Uterus (tissue), 3 donors: ENCODE measurements at regions not wholly inside any gene's neighbourhood (a gene's known extent, or its start where the extent isn't known, plus 50 kb on each side); places are given as distances from the start of the nearest gene placed in this dataset.

Source experiments
- DNase-seq, 2 donors: peaks; one replicate each; pipeline ENCODE4 v3.0.0-alpha.2; 2019 to 2020
- H3K27ac ChIP-seq, 2 donors: fragments of 200-600 bp; sonication (generic); 1 replicate in 1 of 2; 2 replicates in 1 of 2; pipeline ENCODE4 v1.5.1; 2016 to 2018
- H3K27me3 ChIP-seq, 2 donors: fragments of 200-600 bp; sonication (generic); one replicate each; pipeline ENCODE4 v1.5.1; 2018 to 2019; ENCODE audit warnings: control low read depth in 1 of 2
- H3K36me3 ChIP-seq, 2 donors: fragments of 200-600 bp; sonication (generic); one replicate each; pipeline ENCODE4 v1.5.1; 2019; ENCODE audit warnings: control low read depth in 1 of 2
- H3K4me1 ChIP-seq, 2 donors: fragments of 200-600 bp; sonication (generic); one replicate each; pipeline ENCODE4 v1.5.1; 2018 to 2019; ENCODE audit warnings: control low read depth in 1 of 2
- H3K4me3 ChIP-seq, 2 donors: fragments of 200-600 bp; sonication (generic); 1 replicate in 1 of 2; 2 replicates in 1 of 2; pipeline ENCODE4 v1.5.1; 2018 to 2019; ENCODE audit warnings: mild to moderate bottlenecking in 1 of 2
- H3K9me3 ChIP-seq, 2 donors: fragments of 200-600 bp; sonication (generic); one replicate each; pipeline ENCODE4 v1.5.1; 2019; ENCODE audit warnings: control low read depth in 1 of 2
- POLR2A ChIP-seq, 2 donors: fragments of 450-650 bp; IDR thresholded peaks; one replicate each; pipeline ENCODE4 v1.6.1; 2016; ENCODE audit warnings: antibody characterized with exemption in 2 of 2, mild to moderate bottlenecking in 1 of 2, moderate library complexity in 1 of 2
- intact Hi-C: fragments of 100-400 bp; cut with DNase I; formaldehyde crosslinking; loops from one replicate; pipeline ENCODE4 v1.15.1; 2023; ENCODE audit warnings: low total_unique reads
- TF ChIP-seq, protein P1 (sequence below), 4 experiments: fragments of 200-600 bp in 2 of 4; fragments of 450-650 bp in 2 of 4; sonication (generic) in 2 of 4; IDR thresholded peaks; one replicate each; pipeline ENCODE4 v1.5.1; 2016 to 2019; ENCODE audit warnings: antibody characterized with exemption in 4 of 4, mild to moderate bottlenecking in 2 of 4, moderate library complexity in 1 of 4
- donor health status: DM: yes; HTN: yes; CAD: no.

DNA sequence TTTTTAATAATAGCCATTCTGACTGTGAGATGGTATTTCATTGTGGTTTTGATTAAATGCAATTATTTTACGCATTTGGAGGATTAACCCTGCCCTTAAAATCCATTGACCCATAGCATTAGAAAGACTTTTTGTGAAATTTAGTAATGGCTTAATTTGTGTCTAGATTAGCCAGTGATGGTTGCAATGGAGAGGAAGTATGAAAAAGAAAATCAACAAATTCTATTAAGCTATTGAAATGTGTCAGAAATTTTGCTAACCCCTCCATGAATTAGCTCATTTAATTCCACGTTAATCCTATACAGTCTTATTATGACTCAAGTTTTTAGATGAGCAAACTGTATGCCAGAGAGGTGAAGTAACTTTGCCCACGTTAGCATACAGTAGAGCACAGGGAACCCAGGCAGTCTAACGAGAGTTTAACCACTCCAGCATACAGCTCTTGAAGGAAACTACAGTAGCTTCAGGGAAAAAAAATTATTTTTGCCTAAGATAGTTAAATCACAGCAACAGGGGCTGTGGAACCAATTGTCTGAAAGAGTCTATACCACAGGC, 158.2 kb upstream of the PPP2R2B start:
- no peaks in the 10 kb centered on the region for H3K36me3 ChIP-seq
- no peak overlapping the region for H3K27ac ChIP-seq
- H3K4me3 ChIP-seq, result no peak overlapping the region
- DNase-seq, result no peak
- no peaks in the 10 kb centered on the region for H3K9me3 ChIP-seq
- no peaks in the 10 kb centered on the region for H3K27me3 ChIP-seq
- no peak for TF ChIP-seq POLR2A (IDR thresholded peaks at IDR 0.05)
- TF ChIP-seq, protein P1, sequence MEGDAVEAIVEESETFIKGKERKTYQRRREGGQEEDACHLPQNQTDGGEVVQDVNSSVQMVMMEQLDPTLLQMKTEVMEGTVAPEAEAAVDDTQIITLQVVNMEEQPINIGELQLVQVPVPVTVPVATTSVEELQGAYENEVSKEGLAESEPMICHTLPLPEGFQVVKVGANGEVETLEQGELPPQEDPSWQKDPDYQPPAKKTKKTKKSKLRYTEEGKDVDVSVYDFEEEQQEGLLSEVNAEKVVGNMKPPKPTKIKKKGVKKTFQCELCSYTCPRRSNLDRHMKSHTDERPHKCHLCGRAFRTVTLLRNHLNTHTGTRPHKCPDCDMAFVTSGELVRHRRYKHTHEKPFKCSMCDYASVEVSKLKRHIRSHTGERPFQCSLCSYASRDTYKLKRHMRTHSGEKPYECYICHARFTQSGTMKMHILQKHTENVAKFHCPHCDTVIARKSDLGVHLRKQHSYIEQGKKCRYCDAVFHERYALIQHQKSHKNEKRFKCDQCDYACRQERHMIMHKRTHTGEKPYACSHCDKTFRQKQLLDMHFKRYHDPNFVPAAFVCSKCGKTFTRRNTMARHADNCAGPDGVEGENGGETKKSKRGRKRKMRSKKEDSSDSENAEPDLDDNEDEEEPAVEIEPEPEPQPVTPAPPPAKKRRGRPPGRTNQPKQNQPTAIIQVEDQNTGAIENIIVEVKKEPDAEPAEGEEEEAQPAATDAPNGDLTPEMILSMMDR (IDR thresholded peaks at IDR 0.05), result no peak
- no peaks in the 10 kb centered on the region for H3K4me1 ChIP-seq
- intact Hi-C loops, result no loop called here

DNA sequence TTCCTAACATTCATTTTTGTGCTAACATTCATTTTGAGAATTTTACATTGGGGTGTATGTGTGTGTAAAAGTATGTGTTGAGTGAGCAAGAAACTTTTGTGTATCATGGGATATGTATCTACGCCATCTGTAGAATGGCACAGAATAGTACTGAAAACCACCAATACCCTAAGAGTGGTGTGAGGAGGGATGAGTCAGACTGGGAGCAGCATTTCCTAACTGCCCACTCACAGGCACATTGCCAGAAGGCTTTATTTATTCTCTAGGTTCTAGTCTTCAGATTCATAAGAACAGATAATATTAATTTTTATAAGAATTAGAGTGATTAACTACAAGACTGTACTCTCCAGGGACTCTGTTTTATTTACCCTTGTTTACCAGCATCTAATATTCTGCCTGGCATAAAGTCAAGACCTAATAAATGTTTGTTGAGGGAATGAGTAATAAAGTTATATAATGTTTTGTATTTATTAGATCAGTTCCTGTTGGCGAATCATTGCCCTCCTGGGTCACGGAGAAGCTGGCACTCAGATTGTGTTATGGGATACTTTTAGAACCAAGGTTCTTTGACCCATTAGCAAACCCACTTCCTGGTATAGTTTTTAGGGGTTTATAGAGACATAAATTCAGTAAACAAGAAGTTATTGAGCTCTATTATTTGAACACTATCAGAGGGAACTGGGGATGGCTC, 159.1 kb upstream of the PPP2R2B start:
- Histone ChIP-seq H3K4me3 (no peak overlapping the region), H3K27ac (no peak overlapping the region), H3K27me3 (no peaks in the 10 kb centered on the region), H3K4me1 (no peaks in the 10 kb centered on the region), H3K9me3 (no peaks in the 10 kb centered on the region), H3K36me3 (no peaks in the 10 kb centered on the region)
- intact Hi-C loops, result no loop called here
- DNase-seq, result no peak
- TF ChIP-seq, protein P1 (IDR thresholded peaks at IDR 0.05), result no peak
- no peak for TF ChIP-seq POLR2A (IDR thresholded peaks at IDR 0.05)

DNA sequence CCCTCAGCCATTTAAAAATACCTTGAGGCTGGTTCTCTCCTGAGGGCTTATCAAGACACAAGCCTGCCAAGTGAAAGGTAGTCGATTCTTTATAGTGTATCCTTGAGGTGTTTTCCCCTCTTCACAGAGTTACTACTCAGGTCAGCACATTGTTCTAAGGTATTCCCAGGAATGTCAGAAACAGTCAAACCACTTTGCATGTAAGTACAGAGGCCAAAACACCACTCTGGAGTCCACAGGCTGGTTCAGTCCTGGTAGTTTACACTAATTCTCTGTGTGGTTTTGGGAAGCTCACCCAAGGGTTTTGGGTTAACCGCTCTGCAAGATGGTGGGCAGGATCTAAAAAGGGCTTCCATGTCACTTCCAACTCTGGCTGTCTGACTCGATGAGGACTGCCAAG, 162.3 kb upstream of the PPP2R2B start:
- Histone ChIP-seq H3K4me3 (no peak overlapping the region), H3K27ac (no peak overlapping the region), H3K4me1 (no peaks in the 10 kb centered on the region), H3K9me3 (no peaks in the 10 kb centered on the region), H3K36me3 (no peaks in the 10 kb centered on the region), H3K27me3 (no peaks in the 10 kb centered on the region)
- no peak for DNase-seq
- no peak for TF ChIP-seq POLR2A (IDR thresholded peaks at IDR 0.05)
- TF ChIP-seq, protein P1 (IDR thresholded peaks at IDR 0.05), result no peak
- intact Hi-C loops, result no loop called here

DNA sequence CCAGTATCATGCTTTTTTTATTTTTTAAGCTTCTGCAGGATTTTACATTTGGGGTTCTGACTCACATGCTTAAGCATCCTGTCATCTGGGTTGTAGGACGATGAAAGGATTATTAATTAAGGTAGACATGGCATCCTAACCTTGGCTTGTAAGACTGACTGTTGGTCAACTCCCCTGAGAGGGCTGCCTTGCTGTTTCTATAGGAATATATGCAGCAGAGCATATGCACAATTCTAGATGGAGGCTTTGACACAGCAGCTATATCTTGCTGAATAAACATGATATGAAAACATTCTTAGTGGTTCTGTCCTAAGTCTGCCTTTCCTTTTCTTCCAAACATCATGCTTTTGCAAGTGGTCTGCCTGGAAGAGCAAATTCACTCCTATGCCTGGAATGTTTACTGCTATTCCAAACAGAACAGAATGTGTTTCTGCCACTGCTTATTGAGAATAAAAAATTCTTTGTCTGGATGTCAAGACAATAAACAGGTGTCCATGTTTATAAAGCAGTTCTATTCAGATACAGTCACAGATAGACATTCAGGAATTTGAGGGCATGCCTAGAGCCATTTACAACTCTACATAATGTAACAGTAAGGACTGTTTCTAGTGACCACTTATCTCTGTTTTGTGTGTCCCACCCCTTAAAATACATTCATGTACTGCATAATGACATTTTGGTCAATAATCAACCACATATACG, 166.2 kb upstream of the PPP2R2B start:
- Histone ChIP-seq H3K4me1 (no peaks in the 10 kb centered on the region), H3K9me3 (no peaks in the 10 kb centered on the region), H3K4me3 (no peak overlapping the region), H3K36me3 (no peaks in the 10 kb centered on the region), H3K27me3 (no peaks in the 10 kb centered on the region), H3K27ac (no peak overlapping the region)
- no peak for DNase-seq
- TF ChIP-seq, protein P1 (IDR thresholded peaks at IDR 0.05), result no peak
- TF ChIP-seq POLR2A (IDR thresholded peaks at IDR 0.05), result no peak
- intact Hi-C loops, result no loop called here

DNA sequence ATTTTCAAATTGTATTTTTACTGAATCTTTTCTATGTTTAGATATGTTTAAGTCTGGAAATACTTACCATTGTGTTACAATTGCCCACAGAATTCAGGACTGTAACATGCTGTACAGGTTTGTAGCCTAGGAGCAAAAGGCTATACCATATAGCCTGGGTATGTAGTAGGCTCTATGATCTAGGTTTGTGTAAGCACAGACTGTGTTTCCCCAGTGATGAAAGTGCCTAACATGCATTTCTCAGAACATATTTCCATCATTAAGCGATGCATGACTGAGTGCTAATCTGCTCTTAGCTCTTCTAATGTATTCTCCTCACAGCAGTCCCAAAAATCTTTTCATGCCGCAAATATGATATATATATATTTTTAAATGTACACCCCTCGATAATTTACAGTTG, 166.7 kb upstream of the PPP2R2B start:
- H3K9me3 ChIP-seq, result no peaks in the 10 kb centered on the region
- no peaks in the 10 kb centered on the region for H3K27me3 ChIP-seq
- TF ChIP-seq POLR2A (IDR thresholded peaks at IDR 0.05), result no peak
- TF ChIP-seq, protein P1 (IDR thresholded peaks at IDR 0.05), result no peak
- no peak overlapping the region for H3K4me3 ChIP-seq
- H3K27ac ChIP-seq, result no peak overlapping the region
- no peak for DNase-seq
- intact Hi-C loops, result no loop called here
- H3K36me3 ChIP-seq, result no peaks in the 10 kb centered on the region
- H3K4me1 ChIP-seq, result no peaks in the 10 kb centered on the region
